ENCODE measurements at regions not wholly inside any gene's neighbourhood (a gene's known extent, or its start where the extent isn't known, plus 50 kb on each side); places are given as distances from the start of the nearest gene placed in this dataset.

DNA sequence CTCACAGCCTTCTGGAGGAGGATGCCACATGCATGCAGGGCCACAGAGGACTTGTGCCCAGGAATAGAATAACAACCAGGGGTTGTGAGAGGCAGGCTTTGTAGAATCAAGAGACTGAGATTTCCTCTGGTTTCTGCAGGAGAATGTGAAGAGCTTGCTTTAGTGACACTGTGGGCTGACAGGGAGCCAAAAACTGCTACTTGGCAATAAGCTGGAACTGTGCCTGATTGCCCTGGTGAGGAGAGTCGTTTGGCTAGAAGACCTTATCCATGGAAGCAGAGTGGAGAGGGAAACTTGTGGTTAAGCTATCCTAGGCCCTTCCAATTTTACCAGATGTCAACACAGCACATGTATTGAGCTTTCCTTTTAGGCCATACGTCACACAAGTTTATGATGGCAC lies 902.1 kb downstream of the MRPL39 start:
- no peak for TF ChIP-seq CTCF (IDR thresholded peaks at IDR 0.05)
- intact Hi-C loops (cut with DNase I, micrococcal nuclease), result no loop called here
- ATAC-seq, result no peak

GRCh38 chr21:24693779-24694178 lies 913.5 kb downstream of the MRPL39 start:
- no peak for TF ChIP-seq CTCF (IDR thresholded peaks at IDR 0.05)
- DNase-seq (no peak), ATAC-seq (no peak)
- Histone ChIP-seq H3K4me1 (ENCODE audit: low read depth) (no peaks in the 10 kb centered on the region), H3K9me3 (peaks cover 17% of the 10 kb centered on the region), H3K36me3 (ENCODE audit: low read depth) (no peaks in the 10 kb centered on the region), H3K4me3 (no peak overlapping the region)
- intact Hi-C loops (cut with DNase I, micrococcal nuclease), result no loop called here

More for the DNA sequence above, 902.1 kb downstream of the MRPL39 start:
- H3K36me3 ChIP-seq (ENCODE audit: low read depth), result no peaks in the 10 kb centered on the region
- no peak overlapping the region for H3K4me3 ChIP-seq
- peaks cover 15% of the 10 kb centered on the region for H3K9me3 ChIP-seq
- no peak for DNase-seq
- no peaks in the 10 kb centered on the region for H3K4me1 ChIP-seq (ENCODE audit: low read depth)

- ATAC-seq (no peak), DNase-seq (no peak)
- H3K9me3 ChIP-seq, result peaks cover 23% of the 10 kb centered on the region
- no peaks in the 10 kb centered on the region for H3K36me3 ChIP-seq (ENCODE audit: low read depth)
- no peaks in the 10 kb centered on the region for H3K4me1 ChIP-seq (ENCODE audit: low read depth)
- intact Hi-C loops (cut with DNase I, micrococcal nuclease), result no loop called here
- H3K4me3 ChIP-seq, result no peak overlapping the region
- no peak for TF ChIP-seq CTCF (IDR thresholded peaks at IDR 0.05)
These were observed 925.8 kb downstream of the MRPL39 start for GRCh38 chr21:24681456-24681855.

GRCh38 chr21:24671901-24672300 lies 935.4 kb downstream of the MRPL39 start:
- no peak for TF ChIP-seq CTCF (IDR thresholded peaks at IDR 0.05)
- intact Hi-C loops (cut with DNase I, micrococcal nuclease), result no loop called here
- ATAC-seq, result no peak

DNA sequence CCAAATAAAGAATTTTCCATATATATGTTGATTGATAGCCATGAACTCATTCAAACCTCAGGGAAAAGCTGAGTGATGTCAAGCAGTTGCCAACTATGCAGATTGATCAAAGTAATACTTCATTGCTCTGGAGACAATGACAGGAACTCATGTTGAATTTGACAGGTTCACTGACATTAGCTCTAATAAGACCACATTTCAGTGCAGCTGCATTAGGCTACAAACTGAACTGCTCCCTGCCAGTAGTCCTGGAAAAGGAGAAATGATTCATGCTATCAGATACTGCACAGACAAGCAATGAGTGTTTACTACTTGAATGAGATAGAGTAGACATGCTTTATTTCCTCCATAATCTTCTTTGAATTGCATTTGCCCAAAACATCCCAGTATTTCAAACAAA lies 948.4 kb downstream of the MRPL39 start:
- intact Hi-C loops (cut with DNase I, micrococcal nuclease), result no loop called here
- no peak for TF ChIP-seq CTCF (IDR thresholded peaks at IDR 0.05)
- Histone ChIP-seq H3K9me3 (peaks cover 28% of the 10 kb centered on the region), H3K4me1 (ENCODE audit: low read depth) (no peaks in the 10 kb centered on the region), H3K36me3 (ENCODE audit: low read depth) (no peaks in the 10 kb centered on the region), H3K4me3 (no peak overlapping the region)
- ATAC-seq, result no peak
- no peak for DNase-seq

More at GRCh38 chr21:24671901-24672300, 935.4 kb downstream of the MRPL39 start:
- Histone ChIP-seq H3K4me3 (no peak overlapping the region), H3K9me3 (peaks cover 20% of the 10 kb centered on the region), H3K4me1 (ENCODE audit: low read depth) (no peaks in the 10 kb centered on the region), H3K36me3 (ENCODE audit: low read depth) (no peaks in the 10 kb centered on the region)
- DNase-seq, result no peak

DNA sequence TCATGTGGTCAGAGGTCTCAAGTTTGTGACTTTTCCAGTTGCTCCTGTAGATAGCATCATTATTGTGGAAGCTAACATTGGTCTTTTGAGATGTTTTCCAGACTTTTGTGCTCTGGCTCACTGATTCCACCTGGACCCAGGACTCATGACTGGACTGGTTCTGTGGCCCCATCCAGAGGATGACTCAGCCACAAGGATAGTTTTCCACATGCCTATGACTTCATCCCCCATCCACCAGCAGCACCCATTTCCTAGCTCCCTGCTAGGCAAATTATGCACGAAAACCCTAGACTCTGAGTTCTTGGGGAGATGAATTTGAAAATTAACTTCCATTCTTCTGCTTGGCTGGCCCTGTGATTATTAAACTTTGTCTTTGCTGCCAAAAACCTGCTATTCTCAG lies 949.3 kb downstream of the MRPL39 start:
- Histone ChIP-seq H3K9me3 (peaks cover 27% of the 10 kb centered on the region), H3K36me3 (ENCODE audit: low read depth) (no peaks in the 10 kb centered on the region), H3K4me1 (ENCODE audit: low read depth) (no peaks in the 10 kb centered on the region), H3K4me3 (no peak overlapping the region)
- intact Hi-C loops (cut with DNase I, micrococcal nuclease), result no loop called here
- no peak for DNase-seq
- TF ChIP-seq CTCF (IDR thresholded peaks at IDR 0.05), result no peak
- no peak for ATAC-seq

All from mucosa of descending colon (tissue), 3 donors.